ENCODE measurements at regions not wholly inside any gene's neighbourhood (a gene's known extent, or its start where the extent isn't known, plus 50 kb on each side); places are given as distances from the start of the nearest gene placed in this dataset.
A peak's percentile ranks its signal among the peaks of the same experiment; 100 is the strongest.
"Not testable (repeated sequence)": the region's sequence is repeated elsewhere in the genome, so short reads cannot be mapped to it uniquely, and the experiment has no call there.

DNA sequence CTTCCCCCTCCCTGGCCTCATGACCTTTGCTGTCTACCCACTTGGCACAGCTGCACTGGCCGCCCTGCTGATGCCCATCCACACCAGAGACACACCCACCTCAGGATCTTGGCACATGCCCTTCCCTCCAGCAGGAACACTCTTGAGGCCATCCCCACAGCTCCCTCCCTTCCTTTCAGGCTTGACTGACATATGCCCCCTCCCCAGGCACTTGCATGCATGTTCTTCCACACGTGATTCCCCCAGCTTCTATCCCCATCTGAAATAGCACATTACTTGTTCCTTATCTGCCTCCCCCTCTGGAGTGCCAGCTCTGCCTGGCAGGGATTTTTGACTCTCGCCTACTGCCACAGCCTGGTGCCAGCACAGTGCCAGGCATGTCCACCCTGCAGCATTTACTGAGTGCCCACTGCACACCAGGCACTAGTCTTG lies 98.5 kb upstream of the SLC25A33 start:
- no peak for DNase-seq (ENCODE audit: low read depth in 4 of 4, low spot score in 3 of 4)

DNA sequence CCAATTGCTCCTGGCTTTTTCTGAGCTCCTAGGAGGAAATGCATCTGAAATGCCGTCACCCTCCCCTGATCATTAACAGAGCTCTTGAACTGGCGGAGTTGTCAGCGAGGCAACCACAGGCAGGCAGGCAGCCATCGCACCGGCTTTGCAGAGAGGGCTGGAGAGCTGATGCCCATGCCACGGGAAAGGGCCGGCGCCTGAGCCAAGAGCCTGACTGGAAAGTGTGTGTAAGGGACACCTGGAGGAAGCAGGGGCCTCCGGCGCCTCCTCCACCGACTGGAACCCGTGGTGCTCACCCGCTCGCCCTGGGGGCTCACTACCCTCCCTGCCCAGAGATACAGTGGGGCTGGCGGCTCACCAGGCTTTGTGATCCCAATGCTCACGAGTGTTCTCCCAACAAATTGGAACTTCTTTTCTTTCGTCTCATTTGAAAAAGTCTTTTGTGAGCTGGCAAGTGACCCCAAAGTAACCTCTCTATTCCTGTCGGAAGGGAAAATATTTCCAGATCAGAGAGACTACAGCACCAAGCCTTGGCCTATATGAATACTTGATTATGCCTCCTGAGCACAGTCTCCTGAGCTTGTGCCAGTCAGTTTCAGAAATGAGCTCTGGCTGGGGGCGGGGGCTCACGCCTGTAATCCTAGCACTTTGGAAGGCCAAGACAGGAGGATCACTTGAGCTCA lies 97.7 kb upstream of the SLC25A33 start:
- DNase-seq (ENCODE audit: low read depth in 4 of 4, low spot score in 3 of 4), result peak in 1 of 4 donors; percentile 52

DNA sequence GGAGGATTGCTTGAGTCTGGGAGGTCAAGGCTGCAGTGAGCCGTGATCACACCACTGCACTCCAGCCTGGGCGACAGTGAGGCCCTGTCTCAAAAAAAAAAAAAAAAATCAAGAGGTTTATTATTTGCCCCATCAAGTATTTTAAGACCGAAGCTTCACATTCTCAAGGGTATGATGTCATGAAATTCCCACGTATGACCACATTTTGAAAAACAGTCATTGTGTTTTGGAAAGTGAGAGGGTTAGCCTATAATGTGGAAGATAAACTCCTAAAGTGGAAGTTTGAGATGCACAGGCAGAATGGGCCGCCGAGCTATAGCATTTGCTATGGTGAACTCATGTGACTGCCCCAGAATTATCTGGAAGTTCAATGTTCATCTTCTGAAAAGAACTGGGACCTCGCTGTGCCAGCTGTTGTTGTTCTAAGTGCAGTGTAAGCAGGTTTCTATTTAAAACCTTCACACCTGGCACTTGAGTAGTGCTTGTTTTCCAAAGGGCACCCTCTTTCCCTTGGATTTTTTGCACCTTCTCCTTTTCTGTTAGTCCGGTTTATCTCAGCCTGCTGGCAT lies 96.9 kb upstream of the SLC25A33 start:
- DNase-seq (ENCODE audit: low read depth in 4 of 4, low spot score in 3 of 4), result no peak

DNA sequence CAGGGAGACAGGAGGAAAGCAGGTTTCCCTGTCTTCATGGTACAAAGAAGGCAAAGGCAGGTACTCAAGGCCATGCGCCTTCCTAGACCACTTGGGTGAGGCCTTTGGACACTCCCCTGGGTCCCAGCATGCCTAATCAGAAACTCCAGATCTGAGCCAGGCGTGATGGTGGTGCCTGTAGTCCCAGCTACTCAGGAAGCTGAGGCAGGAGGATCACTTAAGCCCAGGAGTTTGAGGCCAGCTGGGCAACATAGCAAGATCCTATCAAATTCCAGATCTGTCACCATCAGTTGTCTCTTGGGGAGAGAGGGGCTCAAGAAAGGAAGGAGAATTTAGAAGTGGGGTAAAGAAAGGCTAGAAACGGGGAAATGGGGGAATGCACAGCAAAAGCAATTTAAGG lies 96.3 kb upstream of the SLC25A33 start:
- no peak for DNase-seq (ENCODE audit: low read depth in 4 of 4, low spot score in 3 of 4)

DNA sequence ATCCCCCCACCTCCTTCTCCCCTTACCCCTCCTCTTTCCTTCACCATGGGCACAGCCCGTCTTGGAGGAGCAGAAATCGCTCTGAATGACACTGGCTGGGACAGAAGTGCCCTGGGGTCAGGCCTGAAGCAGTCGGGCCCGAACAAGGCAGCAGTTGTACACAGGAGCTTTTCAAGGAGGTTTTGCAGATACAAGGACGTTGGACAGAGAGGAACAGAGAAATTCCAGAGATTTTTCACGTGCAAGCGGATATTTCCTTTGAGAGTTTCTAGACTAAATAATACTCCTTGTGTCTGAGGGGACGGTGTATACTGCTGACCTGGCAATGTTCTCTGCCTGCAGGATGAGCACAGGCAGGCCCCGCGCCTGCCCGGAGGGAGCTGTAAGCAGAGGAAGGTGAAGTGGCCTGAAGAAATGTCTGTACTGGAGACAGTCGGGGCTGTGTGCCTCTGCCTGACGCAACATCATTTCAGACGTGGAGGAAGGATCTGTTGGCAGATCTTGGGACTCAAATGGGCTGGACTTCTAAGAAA lies 95.3 kb upstream of the SLC25A33 start:
- DNase-seq (ENCODE audit: low read depth in 4 of 4, low spot score in 3 of 4), result no peak

DNA sequence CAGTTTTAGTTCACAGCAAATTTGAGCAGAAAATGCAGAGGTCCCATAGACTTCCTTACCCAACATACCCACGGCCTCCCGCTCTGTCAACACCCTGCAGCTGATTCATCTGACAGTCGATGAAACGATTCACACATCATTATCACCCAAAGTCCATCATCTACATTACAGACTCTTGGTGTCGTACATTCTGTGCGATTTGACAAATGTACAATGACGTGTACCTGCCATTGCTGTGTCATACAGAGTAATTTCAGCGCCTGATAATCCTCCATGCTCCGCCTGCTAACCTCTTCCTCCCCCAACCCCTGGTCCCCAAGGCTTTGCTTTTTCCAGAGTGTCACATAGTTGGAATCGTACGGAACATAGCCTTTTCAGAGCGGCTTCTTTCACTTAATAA lies 94.7 kb upstream of the SLC25A33 start:
- DNase-seq (ENCODE audit: low read depth in 4 of 4, low spot score in 3 of 4), result no peak

DNA sequence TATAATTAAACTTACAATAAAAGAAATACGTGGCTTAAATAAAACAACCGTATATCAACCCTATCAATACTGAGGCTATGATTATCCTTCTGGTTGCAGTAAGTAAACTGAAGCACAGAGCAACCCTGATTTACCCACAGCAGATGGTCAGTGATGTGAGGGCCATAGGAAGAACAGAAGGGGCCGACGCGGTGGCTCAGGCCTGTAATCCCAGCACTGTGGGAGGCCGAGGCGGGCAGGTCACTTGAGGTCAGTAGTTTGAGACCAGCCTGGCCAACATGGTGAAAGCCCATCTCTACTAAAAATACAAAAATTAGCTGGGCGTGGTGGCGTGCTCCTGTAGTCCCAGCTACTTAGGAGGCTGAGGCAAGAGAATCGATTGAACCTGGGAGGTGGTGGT lies 94.2 kb upstream of the SLC25A33 start:
- not testable (repeated sequence) for DNase-seq (ENCODE audit: low read depth in 4 of 4, low spot score in 3 of 4)

DNA sequence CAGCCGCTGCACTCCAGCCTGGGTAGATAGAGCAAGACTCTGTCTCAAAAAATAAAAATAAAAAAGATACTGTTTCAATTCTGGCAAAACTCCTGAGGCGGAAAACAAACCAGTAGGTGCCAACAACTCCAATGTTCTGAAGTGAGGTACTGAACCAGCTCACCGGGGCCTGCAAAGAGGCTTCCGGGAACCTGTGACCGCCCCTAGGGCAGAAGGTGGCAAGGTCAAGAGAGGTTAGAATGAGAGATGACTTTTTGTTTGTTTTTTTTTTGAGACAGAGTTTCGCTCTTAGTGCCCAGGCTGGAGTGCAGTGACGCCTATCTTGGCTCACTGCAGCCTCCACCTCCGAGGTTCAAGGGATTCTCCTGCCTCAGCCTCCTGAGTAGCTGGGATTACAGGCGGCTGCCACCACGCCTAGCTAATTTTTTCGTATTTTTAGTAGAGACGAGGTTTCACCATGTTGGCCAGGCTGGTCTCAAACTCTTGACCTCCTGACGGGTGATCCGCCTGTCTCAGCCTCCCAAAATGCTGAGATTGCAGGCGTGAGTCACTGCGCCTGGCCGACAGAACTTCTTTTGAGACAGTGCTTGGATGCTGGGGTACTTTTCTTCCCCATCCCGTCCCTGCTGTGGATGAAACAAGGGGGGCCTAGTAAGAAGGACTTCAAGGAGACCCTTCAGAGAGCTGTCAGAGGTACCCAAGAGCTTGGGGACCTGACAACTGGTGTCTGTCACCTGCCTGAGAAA lies 91.9 kb upstream of the SLC25A33 start:
- DNase-seq (ENCODE audit: low read depth in 4 of 4, low spot score in 3 of 4), result no peak

DNA sequence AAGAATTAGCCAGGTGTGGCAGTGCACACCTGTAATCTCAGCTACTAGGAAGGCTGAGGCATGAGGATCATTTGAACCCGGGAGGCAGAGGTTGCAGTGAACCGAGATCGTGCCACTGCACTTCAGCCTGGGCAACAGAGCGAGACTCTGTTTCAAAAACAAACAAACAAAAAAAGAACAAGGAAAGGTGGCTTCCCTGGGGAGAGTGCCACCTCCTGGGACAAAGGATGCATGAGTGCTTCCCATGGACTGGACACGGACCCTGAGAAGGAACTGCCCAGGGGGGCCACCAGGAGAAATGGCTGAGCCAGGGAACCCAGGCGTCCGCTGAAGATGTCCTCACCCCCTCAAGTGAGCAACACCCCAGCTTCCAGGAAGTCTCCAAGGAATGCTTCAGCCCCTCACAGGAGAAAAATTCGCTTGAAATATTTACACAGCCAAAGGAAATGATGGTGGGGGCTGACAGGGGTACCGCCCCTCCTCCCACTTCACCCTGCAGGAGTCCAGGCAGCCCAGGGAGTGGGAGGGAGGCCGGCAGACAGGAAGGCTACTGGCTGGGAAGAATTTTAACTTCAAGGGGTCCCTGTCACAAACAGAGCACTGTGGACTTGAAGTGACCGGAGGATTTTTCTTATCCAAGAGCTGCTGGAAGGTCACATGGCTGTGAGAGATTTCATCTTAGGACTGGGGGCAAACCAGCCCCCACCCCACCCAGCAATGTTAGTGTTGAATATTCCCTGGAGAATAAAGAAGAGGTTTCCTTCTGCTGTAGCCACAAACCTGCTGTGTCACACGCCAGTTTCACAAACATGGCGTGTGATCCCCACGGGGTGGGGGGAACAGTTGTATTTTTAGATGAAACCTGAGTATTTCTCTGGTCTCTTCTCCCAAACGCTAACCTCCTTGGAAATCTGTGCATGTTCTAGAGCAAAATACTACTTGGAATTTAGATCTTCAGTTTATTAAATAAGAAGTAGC lies 90.8 kb upstream of the SLC25A33 start:
- no peak for DNase-seq (ENCODE audit: low read depth in 4 of 4, low spot score in 3 of 4)

DNA sequence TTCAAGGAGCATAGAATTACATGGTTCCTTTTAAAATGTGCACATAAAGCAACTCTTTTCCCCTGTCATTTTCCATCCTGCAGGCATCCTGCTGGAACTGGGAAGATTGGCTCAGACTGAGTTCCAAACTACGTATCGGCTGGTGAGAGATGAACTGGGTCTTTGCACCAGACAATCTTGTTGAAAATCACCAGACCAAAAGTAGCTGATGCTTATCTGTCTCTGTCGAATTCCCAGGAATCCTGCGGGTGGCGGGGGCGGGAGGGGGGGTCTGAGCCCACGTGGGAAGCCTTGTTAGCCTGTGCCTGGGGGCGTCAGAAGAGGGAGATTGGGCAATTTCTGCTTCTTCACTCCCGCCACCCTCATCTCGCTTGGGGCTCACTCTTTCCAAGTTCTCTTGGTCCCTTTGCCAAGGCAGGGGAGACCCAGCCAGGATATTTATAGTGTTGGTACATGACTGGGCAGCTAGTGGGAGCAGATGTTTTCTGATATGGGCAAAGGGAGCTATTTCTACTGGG lies 90.1 kb upstream of the SLC25A33 start:
- no peak for DNase-seq (ENCODE audit: low read depth in 4 of 4, low spot score in 3 of 4)

DNA sequence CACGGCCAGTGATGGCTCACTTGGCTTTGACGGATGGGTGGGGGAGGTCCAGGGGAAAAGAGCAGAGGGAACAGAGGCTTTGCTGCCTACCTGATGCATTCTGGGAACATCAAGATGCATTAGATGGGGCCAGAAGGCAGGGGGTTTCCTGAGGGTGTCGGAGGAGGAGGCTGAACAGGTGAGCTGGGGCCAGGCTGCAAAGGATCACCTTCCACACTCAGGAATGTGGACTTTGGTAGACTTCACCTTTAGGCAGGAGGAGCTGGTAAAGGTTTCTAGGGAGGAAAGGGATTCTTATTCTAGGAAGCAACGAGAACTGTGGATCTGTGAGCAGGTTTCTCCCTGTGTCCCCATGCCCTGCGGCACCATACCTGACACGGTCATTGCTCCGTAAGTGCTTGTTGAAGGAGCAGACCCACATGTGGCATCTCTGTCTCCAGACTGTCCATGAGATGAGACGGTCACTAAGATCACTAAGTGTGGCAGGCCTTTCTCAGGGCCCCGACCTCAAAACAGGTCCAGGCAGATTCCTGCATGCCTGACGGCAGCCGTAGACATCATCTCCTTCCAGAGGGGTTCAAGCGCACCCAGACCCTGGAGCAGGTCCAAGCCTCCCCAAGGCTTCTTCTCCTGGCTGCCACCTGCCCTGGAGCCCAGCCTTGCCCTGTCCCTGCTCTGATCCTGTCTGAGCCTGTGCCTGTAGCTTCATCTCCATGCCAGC lies 89.1 kb upstream of the SLC25A33 start:
- no peak for DNase-seq (ENCODE audit: low read depth in 4 of 4, low spot score in 3 of 4)

DNA sequence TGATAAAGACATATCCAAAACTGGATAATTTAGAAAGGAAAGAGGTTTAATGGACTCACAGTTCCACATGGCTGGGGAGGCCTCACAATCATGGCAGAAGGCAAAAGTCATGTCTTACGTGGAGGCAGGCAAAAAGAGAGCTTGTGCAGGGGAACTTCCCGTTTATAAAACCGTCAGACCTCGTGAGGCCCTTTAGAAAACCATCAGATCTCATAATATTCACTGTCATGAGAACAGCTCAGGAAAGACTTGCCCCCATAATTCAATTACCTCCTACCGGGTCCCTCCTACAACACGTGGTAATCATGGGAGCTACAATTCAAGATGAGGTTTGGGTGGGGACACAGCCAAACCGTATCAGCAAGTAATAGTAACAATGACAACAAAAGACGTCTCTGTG lies 88.2 kb upstream of the SLC25A33 start:
- DNase-seq (ENCODE audit: low read depth in 4 of 4, low spot score in 3 of 4), result no peak

DNA sequence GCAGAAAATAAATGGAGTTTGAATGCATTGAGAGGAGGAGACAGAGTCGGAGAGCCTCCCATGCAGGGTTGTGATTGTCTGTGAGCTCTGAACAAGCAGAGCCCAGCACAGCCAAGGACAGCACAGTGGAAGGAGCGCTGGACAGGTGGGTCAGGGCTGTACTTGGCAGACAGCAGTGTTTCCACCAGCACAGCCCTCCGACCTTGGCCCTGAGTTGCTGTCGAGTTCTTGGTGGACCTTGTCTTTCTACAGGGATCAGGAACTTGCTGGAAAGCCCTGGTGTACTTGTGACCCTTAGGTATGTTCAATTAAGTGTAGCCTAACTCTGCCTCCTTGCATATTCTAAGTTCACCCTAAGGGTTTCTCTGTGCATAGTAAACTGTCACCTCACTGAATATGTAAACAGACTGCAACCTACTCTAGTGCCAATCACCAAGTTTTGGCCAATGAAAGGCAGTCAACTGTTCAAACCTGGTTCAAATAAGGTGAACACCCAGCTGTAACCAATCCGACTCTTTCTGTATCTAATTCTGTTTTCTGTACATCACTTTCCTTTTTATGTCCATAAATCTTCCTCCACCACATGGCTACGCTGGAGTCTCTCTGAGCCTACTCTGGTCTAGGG lies 86.6 kb upstream of the SLC25A33 start:
- DNase-seq (ENCODE audit: low read depth in 4 of 4, low spot score in 3 of 4), result no peak

DNA sequence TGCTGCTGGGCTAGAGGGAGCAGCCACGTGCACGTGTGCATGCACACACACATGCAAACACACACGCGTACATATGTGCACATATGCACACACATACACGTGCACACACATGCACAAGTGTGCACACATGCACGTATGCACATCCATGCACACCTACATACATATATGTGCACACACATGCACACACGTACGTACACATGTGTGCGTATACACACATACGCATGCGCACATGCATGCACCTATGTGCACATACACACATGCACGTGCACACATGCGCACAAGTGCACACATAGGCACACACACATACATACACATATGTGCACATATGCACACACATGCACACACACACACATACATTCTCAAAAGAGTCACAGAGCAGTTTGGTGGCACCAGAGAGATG lies 85.9 kb upstream of the SLC25A33 start:
- DNase-seq (ENCODE audit: low read depth in 4 of 4, low spot score in 3 of 4), result no peak

DNA sequence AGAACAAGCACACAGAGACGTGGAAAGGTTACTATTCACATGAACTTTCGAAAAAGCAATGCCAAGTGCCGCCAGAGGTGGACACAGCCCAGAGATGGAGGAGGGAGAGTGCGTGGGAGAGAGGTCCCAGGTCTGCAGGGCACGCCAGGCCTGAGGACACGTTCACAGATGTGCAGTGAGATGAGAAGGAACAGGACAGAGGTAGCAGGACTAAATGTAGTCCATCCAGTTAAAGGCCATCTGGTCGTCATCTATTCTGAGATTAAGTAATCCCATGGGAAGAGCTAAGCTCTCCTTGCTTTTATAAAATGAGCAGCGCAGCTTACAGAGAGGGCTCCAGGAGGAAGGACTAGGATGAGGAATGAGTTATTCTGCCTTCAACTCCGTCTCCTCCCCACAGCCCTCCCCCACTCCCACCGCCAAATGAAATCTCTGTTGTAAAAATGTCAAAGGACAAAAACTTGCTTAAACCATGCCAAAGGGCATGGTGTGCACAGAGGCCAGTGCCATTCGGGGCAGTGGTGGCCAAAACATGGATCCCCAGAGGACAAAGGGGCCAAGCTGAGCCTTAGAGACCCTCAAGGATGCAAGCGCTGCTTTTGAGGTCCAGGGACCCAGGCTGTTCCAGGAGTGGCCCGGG lies 85.4 kb upstream of the SLC25A33 start:
- no peak for DNase-seq (ENCODE audit: low read depth in 4 of 4, low spot score in 3 of 4)

DNA sequence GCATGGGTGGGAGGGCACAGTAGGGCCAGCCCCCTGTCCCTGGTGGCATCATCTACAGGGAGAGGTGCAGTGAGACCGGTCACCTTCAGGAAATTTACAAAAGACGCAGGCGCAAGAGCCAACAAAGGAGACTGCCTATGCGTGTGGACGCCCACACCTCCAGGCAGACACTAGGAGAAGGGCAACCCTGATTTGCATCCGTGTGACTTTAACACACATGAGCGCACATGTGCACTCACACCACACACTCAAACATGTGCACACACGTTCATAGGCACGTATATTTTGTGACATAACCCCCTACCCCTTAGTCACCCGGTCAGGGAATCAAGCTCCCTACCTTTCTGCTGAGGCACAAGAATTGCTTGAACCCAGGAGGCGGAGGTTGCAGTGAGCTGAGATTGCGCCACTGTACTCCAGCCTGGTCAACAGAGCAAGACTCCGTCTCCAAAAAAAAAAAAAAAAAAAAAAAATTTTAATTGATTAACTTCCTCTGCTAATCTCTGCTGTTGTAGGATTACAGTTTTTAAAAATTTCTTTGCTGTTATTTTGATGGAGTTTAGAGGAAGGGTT lies 84.7 kb upstream of the SLC25A33 start:
- DNase-seq (ENCODE audit: low read depth in 4 of 4, low spot score in 3 of 4), result no peak

DNA sequence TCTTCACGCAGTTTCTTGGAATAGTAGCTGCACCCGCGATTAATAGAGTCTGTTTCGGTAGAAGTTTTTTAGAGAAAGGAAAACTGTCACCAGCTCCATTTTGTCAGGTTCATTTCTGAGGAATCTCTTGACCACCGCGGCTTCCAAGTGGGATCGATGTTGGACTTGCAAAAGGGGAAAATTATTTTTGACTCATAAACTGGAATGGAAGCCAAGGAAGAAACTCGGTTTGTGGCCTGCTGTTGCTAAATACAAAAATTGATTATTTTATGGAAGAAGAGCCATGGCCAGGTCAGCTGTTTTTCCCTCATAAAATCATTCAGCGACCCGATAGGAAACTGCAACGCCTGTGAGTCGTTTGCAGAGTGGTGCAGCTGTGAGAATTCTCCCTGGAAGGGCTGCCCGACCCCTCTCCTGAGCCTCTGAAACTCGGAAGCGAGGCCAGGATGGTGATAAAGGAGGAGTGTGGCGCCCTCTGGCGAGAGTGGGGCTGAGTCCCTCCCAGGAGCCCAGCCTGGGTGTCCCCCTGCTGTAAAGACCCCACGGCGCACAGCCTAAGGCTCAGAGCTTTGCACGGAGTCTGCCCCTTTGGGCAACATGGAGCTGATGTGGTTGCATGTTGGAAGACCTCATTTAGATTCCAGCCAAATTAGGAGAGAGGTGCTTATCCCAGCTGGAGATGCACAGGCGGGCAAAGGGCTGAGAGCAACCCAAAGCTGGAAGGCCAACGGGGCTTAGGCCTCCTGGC lies 83.6 kb upstream of the SLC25A33 start:
- peak in 3 of 4 donors; percentile 59 to 64 (median 61) for DNase-seq (ENCODE audit: low read depth in 4 of 4, low spot score in 3 of 4)

DNA sequence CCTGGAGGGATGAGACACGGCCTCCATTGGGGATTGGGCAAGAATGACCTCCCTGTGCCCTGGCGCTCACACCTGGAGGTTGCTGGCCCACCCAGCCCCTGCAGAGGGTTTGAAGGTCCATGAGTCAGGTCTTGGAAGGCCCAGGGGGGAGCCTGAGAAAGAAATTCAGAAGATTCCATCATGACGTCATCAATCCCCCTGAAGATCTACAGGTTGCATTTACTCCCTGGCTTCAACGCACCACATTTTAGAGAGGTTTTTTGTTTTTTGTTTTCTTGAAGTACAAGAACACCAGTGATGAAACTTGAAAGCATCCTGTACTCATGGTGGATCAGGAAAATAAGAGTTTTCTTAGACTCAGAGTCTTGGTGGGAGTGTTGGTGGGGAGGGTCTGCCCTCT lies 82.4 kb upstream of the SLC25A33 start:
- no peak for DNase-seq (ENCODE audit: low read depth in 4 of 4, low spot score in 3 of 4)
